HG03025 (cell line): ENCODE measurements at regions not wholly inside any gene's neighbourhood (a gene's known extent, or its start where the extent isn't known, plus 50 kb on each side); places are given as distances from the start of the nearest gene placed in this dataset.
A peak's percentile ranks its signal among the peaks of the same experiment; 100 is the strongest.
"Not testable (repeated sequence)": the region's sequence is repeated elsewhere in the genome, so short reads cannot be mapped to it uniquely, and the experiment has no call there.

ENCODE experiments used
- ATAC-seq: cut with Tn5 transposase; IDR thresholded peaks from one replicate; pipeline ENCODE4 v1.9.1; 2021; ENCODE audit warnings: mild to moderate bottlenecking, moderate library complexity; ENCODE audit not compliant: unreplicated experiment, low FRiP score

GRCh38 chr10:8128511-8128910 lies 74.0 kb downstream of the GATA3 start:
- ATAC-seq = no peak

GRCh38 chr10:8129438-8129837 lies 75.0 kb downstream of the GATA3 start:
- ATAC-seq = no peak

GRCh38 chr10:8130973-8131911 lies 76.8 kb downstream of the GATA3 start:
- ATAC-seq = peak; percentile 54

DNA sequence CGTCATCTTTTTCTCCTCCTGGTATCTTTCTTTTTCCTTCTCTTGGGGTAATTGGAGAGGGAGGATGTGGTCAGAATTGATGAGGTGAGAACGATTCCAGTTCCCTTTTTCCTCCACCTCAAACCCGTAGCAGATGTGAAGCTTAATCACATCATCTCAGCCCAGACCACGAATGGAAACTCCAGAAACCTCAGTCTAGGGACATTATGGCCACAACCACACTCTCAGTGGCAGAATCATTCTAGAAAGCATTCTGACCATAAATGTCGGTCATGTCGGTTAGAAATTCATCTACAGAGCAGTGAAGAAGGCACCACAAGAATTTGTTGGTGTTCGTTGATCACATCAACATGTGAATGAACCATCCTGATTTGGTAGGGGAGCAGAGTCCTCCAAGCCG lies 78.7 kb downstream of the GATA3 start:
- ATAC-seq = peak; percentile 34

DNA sequence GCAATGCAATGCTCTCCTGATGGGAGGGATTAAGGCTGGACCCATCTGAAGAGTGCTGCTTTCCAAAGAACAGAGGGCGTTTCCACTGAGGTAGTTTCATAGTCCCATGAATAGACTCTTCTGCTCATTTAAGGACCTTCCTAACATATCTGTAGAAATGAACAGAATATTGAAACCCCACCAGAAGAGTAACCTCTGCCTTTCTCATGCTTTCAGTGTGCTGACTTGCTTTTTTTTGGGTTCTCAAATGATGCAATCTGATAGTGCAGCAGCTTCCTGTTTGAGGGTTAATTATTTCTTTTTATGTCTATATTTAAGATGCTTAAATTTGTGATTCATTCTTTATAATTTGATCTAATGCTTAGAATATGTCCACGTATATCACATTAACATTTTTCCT lies 82.2 kb downstream of the GATA3 start:
- no peak for ATAC-seq

- no peak for ATAC-seq
Observed at GRCh38 chr10:8137272-8137681, 82.8 kb downstream of the GATA3 start.

DNA sequence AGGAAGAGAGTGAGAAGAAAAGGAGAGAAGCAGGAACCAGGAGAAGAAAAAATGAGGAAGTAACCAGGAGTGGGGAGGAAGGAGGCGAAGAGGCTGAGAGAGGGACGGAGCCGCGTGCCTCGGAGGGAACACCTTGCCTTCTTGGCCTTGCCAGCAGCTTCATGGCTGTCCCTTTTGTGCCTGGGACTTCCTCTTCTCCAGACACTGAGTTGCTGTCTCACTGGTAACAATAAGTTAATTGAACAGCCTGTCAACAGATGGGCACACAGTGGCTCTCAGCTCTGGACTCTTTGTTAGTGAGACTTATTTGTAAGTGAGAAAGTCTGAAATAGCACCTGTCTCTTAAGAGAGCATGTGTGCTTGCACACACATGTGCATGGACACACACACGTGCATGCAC lies 83.2 kb downstream of the GATA3 start:
- no peak for ATAC-seq

DNA sequence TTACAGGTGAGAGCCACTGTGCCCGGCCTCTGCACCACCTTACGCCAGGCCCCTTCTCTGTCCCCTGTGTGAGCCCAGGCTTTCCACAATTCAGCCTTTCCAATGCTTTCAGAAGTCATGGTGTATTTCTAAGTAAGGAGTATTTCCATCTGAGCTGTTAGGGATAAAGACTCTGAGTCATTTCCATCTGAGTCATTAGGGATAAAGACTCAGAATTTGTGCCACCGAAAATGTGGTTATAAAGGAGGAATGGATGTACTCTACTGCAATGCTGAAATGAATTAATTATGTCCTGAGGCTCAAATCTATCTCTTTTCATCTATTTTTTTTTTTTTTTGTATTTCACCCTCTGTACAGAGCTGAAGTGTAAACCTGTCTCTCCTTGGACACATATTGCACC lies 84.0 kb downstream of the GATA3 start:
- no peak for ATAC-seq

- ATAC-seq = no peak
Observed at GRCh38 chr10:8144496-8144895, 90.0 kb downstream of the GATA3 start.

- no peak for ATAC-seq
Observed at GRCh38 chr10:8146650-8147049, 92.2 kb downstream of the GATA3 start.

DNA sequence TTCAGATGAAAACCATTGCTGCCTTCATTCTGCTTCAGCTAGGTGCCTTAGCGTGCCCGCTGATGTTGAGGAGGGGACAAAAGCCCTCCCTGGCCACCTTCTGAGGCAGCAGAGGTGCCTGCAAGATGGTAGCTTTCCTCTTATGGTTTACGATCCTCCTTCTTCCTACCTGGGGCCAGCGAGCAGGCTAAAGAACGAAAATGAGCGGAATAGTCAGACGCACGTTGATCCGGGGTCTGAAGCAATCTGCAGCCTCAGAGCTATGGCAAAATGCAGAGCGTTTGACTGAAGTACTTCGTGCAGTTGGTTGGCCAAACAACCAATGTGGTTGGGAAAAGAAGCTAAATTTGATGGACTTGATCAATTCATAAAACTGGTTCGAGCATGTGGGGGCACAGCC lies 95.5 kb downstream of the GATA3 start:
- no peak for ATAC-seq

DNA sequence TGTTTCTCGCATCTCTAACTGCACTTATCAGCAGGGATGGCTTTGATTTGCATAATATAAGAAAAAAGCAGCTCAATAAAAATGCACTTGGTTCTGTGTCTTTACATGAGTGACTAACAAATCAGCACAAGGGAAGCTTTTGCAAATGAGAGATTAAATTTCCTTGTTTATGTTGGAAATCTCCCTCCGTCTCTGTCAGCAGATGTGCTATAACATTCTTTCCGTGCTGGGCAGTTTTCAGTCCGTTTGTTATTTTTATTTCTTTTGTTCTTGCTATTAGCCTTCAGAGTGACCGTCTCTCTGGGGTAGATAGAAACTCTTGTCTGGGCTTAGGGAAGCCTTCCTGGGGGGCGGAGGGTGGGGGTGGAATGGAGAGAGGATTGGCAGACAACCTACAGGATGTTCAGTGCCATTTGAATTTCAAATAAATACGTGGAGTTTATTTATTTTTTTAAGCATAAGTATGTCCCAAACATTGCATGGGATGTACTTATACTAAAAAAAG lies 96.0 kb downstream of the GATA3 start:
- no peak for ATAC-seq

DNA sequence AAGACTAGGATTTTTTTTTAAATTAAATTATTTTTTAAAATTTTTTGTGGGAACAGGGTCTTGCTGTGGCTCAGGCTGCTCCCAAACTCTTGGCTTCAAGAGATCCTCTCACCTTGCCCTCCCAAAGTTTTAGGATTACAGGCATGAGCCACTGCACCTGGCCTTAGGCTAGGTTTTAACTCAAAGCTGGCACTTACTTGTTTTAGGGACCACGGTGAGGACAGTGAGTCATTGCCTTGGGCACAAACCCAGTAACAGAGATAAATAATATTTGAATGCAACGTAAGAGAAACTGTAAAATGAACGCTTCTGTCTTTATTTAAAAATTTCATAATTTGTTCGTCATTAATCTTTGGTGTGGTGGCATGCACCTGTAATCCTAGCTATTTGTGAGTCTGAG lies 96.6 kb downstream of the GATA3 start:
- ATAC-seq = no peak

GRCh38 chr10:8156918-8157317 lies 102.4 kb downstream of the GATA3 start:
- no peak for ATAC-seq

DNA sequence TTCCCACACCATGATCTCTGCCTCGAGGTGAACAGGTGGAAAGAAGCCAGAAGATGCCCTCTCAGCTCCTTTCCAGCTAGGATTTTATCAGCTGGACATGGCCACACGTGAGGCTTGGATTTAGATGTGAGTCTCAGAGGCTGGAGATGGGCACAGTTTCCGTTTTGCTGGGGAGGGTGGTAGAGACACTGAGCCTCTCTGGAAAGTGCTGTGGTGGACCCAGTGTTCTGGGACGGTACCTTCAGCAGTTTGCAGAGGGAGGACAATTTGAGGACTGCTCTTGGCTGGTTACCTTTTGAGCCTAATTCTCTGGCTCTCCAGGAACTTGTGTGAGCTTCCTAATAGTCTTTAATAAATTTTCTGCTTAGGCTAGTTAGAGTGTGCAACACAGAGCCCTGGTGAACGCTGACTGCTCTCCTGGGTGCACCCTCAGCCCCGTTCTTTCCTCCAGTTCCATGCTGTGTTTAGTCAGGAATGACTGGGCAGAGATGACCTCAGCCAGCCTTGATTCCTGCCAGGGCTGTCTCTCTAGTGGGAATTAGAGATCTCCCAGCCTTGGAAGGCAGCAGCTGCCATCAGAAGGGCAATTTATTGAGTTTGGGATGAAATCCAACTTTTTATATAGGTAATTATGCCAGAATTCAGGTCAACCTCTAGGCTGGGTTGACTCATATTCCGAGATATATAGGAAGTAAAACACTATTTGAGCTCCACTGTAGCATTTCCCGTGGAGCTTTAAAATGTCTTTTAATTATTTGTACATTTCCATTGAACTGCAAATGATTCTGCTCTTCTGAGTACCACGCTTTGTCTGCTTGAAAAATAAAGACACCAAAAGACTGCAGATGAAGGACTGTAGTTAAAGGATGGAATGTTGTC lies 103.9 kb downstream of the GATA3 start:
- ATAC-seq = no peak

DNA sequence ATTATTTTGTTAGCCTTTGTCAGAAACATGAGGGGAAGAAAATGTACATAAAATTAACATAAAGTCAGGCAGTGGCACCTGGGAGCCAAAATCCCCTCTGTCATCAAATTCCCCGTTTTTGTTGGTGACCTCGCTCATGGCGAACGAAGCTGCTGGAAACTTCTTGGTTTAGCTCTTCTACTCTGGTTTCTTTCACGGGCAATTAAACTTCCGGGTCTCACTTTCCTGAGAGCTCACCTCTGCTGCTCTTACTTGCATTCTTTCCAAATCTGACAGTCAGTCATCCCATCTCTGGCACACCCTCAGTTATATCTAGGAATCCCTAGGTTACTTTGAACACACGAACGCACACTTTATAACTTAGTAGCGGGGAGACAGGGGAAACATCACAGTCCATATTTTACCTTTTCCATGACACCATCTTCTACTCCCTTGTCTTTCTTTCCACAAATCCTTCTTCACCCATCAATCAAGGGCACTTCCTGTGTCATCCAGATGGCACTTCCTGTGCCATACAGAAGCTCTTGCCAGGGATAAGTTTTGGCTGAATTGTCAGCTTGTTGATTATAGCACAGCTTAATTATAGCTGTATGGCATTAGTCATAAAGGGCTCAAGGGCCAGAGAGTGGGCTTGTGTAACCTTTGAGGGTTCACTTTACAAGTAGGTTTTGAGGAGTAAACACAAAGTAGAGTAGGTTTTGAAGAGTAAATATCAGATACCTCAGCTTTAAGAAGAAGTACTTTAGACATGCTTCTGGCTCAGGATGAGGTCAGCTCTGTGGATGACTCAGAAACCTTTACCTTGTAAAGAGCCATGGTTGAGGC lies 105.1 kb downstream of the GATA3 start:
- ATAC-seq = no peak

DNA sequence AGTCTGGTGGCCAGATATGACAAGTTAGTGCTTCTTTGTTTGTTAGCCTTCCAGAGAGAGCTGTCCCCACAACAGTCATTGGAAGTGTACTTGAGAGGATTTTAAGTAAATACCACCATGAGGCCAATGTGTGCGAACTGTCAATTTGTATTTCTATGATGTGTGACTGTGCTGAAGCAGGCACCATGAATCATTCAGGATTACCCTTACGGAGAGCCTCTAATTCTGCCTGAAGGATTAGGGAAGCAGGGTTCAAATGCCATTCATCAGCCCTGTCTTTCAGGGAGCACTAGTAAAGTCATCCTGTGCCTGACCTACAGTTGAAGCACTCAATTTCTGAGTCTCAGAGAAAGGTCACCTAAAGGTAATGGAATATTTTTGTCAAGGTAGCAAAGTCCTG lies 109.3 kb downstream of the GATA3 start:
- ATAC-seq = no peak

GRCh38 chr10:8164640-8165039 lies 110.2 kb downstream of the GATA3 start:
- ATAC-seq = not testable (repeated sequence)

DNA sequence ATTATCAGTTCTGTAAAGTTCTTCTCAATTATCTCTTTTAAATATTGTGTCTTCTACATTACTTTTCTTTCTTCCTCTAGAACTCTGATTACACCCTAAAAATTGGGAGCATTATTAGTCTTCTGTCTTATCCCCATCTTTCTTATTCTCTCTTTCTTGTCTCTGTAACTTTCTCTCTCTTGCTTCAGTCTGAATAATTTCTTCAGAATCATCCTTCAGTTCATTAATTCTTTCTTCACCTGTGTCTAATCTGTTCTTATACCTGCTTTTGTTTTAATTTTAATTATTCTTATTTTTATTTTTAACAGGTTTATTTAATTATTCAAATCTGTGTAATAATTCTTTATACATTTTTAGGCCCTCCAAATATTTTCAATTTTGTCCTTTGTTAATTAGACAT lies 114.3 kb downstream of the GATA3 start:
- no peak for ATAC-seq

GRCh38 chr10:8171008-8171407 lies 116.5 kb downstream of the GATA3 start:
- ATAC-seq = no peak
